ENCODE measurements at regions not wholly inside any gene's neighbourhood (a gene's known extent, or its start where the extent isn't known, plus 50 kb on each side); places are given as distances from the start of the nearest gene placed in this dataset.

- Mint-ChIP-seq H3K27ac (ENCODE audit: unreplicated experiment) (peak overlapping the region; percentile 22), H3K4me3 (ENCODE audit: unreplicated experiment) (no peak overlapping the region), H3K27me3 (ENCODE audit: low read depth, unreplicated experiment) (peaks cover 3% of the 10 kb centered on the region), H3K9me3 (ENCODE audit: unreplicated experiment) (peaks cover 1% of the 10 kb centered on the region), H3K4me1 (ENCODE audit: low read depth, unreplicated experiment) (peaks cover 19% of the 10 kb centered on the region), H3K36me3 (ENCODE audit: low read depth, unreplicated experiment) (peaks cover 2% of the 10 kb centered on the region)
- no peak overlapping the region for H3K4me3 ChIP-seq (ENCODE audit: insufficient read depth, low read depth, low read length)
- H3K4me1 ChIP-seq (ENCODE audit: insufficient read depth, low read length): no peaks in the 10 kb centered on the region
- no peaks in the 10 kb centered on the region for H4K20me1 ChIP-seq (ENCODE audit: insufficient read depth, low read length)
- no peak for TF ChIP-seq CTCF (IDR thresholded peaks at IDR 0.05; ENCODE audit: insufficient read depth, low read depth, low read length)
- no peak for TF ChIP-seq EZH2 (IDR thresholded peaks at IDR 0.05; ENCODE audit: insufficient read depth, low read length)
- H2AFZ ChIP-seq (ENCODE audit: low read depth, low read length): no peak overlapping the region
- H3K9me3 ChIP-seq (ENCODE audit: insufficient read depth, low read depth, low read length): no peaks in the 10 kb centered on the region
- no peaks in the 10 kb centered on the region for H3K27me3 ChIP-seq (ENCODE audit: insufficient read depth, low read length)
- FAIRE-seq (no peak), DNase-seq (ENCODE audit: low read depth) (no peak)
- no peaks in the 10 kb centered on the region for H3K79me2 ChIP-seq (ENCODE audit: insufficient read depth, low read length)
- no peak overlapping the region for H3K4me2 ChIP-seq (ENCODE audit: low read length)
- H3K27ac ChIP-seq (ENCODE audit: low read depth, low read length): no peak overlapping the region
- H3K36me3 ChIP-seq (ENCODE audit: insufficient read depth, low read length): no peaks in the 10 kb centered on the region
- no peak overlapping the region for H3K9ac ChIP-seq (ENCODE audit: low read length)
Measured at GRCh38 chr13:29911781-29912418, 61.5 kb upstream of the UBL3 start.

GRCh38 chr13:29909975-29910674, 59.7 kb upstream of the UBL3 start:
- H3K4me3 Mint-ChIP-seq (ENCODE audit: unreplicated experiment): no peak overlapping the region
- H3K27ac Mint-ChIP-seq (ENCODE audit: unreplicated experiment): peak overlapping the region; percentile 69
- H3K79me2 ChIP-seq (ENCODE audit: insufficient read depth, low read length): no peaks in the 10 kb centered on the region
- TF ChIP-seq EZH2 (IDR thresholded peaks at IDR 0.05; ENCODE audit: insufficient read depth, low read length) (no peak), CTCF (IDR thresholded peaks at IDR 0.05; ENCODE audit: insufficient read depth, low read depth, low read length) (no peak)
- no peaks in the 10 kb centered on the region for H3K9me3 Mint-ChIP-seq (ENCODE audit: unreplicated experiment)
- H3K36me3 ChIP-seq (ENCODE audit: insufficient read depth, low read length): no peaks in the 10 kb centered on the region
- H3K27me3 Mint-ChIP-seq (ENCODE audit: low read depth, unreplicated experiment): peaks cover 3% of the 10 kb centered on the region
- peak; percentile 49 for DNase-seq (ENCODE audit: low read depth)
- no peak overlapping the region for H2AFZ ChIP-seq (ENCODE audit: low read depth, low read length)
- H3K4me1 Mint-ChIP-seq (ENCODE audit: low read depth, unreplicated experiment): peaks cover 24% of the 10 kb centered on the region
- FAIRE-seq: peak; percentile 94
- no peak overlapping the region for H3K9ac ChIP-seq (ENCODE audit: low read length)
- H3K4me1 ChIP-seq (ENCODE audit: insufficient read depth, low read length): no peaks in the 10 kb centered on the region
- H3K4me2 ChIP-seq (ENCODE audit: low read length): no peak overlapping the region
- no peaks in the 10 kb centered on the region for H3K27me3 ChIP-seq (ENCODE audit: insufficient read depth, low read length)
- H3K9me3 ChIP-seq (ENCODE audit: insufficient read depth, low read depth, low read length): no peaks in the 10 kb centered on the region
- H3K27ac ChIP-seq (ENCODE audit: low read depth, low read length): no peak overlapping the region
- H4K20me1 ChIP-seq (ENCODE audit: insufficient read depth, low read length): no peaks in the 10 kb centered on the region
- no peak overlapping the region for H3K4me3 ChIP-seq (ENCODE audit: insufficient read depth, low read depth, low read length)
- H3K36me3 Mint-ChIP-seq (ENCODE audit: low read depth, unreplicated experiment): peaks cover 2% of the 10 kb centered on the region

Data from astrocyte (in vitro differentiated cells and primary cell).